GM23338 (cell line): ENCODE measurements at regions not wholly inside any gene's neighbourhood (a gene's known extent, or its start where the extent isn't known, plus 50 kb on each side); places are given as distances from the start of the nearest gene placed in this dataset.

ENCODE experiments used
- ATAC-seq: fragments of 200-7000 bp; cut with Tn5 transposase; 3 replicates; pipeline ENCODE4 v1.9.1; 2020
- DNase-seq: peaks from one replicate; pipeline ENCODE4 v3.0.0-alpha.2; 2015; ENCODE audit warnings: low spot score
- H2AFZ ChIP-seq: fragments of 200-600 bp; sonication (generic); 2 replicates; pipeline ENCODE4 v1.8.0; 2016; ENCODE audit warnings: antibody characterized with exemption, mild to moderate bottlenecking, moderate library complexity
- H3F3A ChIP-seq: fragments of 200-600 bp; sonication (generic); replicated peaks from 2 replicates; pipeline ENCODE4 v1.8.0; 2017; ENCODE audit warnings: antibody characterized with exemption, mixed run types, low read depth
- H3K27ac ChIP-seq: fragments of 200-600 bp; sonication (generic); 2 replicates; pipeline ENCODE4 v1.6.1; 2016; ENCODE audit warnings: low read depth
- H3K27me3 ChIP-seq: fragments of 200-600 bp; sonication (generic); 2 replicates; pipeline ENCODE4 v1.8.0; 2016; ENCODE audit warnings: mild to moderate bottlenecking, mixed run types, moderate library complexity; ENCODE audit not compliant: insufficient read depth
- H3K36me3 ChIP-seq: fragments of 200-600 bp; sonication (generic); 2 replicates; pipeline ENCODE4 v1.8.0; 2016; ENCODE audit warnings: mild to moderate bottlenecking; ENCODE audit not compliant: insufficient read depth
- H3K4me1 ChIP-seq: fragments of 200-600 bp; sonication (generic); 2 replicates; pipeline ENCODE4 v1.8.0; 2016; ENCODE audit warnings: mild to moderate bottlenecking, moderate library complexity; ENCODE audit not compliant: insufficient read depth
- H3K4me2 ChIP-seq: fragments of 200-600 bp; sonication (generic); 2 replicates; pipeline ENCODE4 v1.7.1; 2017; ENCODE audit warnings: mixed run types
- H3K4me3 ChIP-seq: fragments of 200-600 bp; sonication (generic); 2 replicates; pipeline ENCODE4 v1.6.1; 2016; ENCODE audit warnings: mixed run types
- H3K79me2 ChIP-seq: fragments of 200-600 bp; sonication (generic); replicated peaks from 2 replicates; pipeline ENCODE4 v1.8.0; 2017; ENCODE audit warnings: mild to moderate bottlenecking; ENCODE audit not compliant: insufficient read depth
- H3K9me2 ChIP-seq: fragments of 200-600 bp; sonication (generic); 2 replicates; pipeline ENCODE4 v1.8.0; 2017; ENCODE audit not compliant: insufficient read depth
- H4K20me1 ChIP-seq: fragments of 200-600 bp; sonication (generic); replicated peaks from 2 replicates; pipeline ENCODE4 v1.8.0; 2017; ENCODE audit warnings: mild to moderate bottlenecking; ENCODE audit not compliant: insufficient read depth
- H3K27ac Mint-ChIP-seq: 2 replicates; pipeline ENCODE4 v1.8.0; 2020; ENCODE audit warnings: inconsistent platforms, mild to moderate bottlenecking, moderate library complexity, mixed read lengths
- H3K27me3 Mint-ChIP-seq: 3 replicates; pipeline ENCODE4 v1.8.0; 2022; ENCODE audit warnings: low read depth, mild to moderate bottlenecking, moderate library complexity, mixed read lengths, inconsistent platforms; ENCODE audit not compliant: insufficient read depth, poor library complexity
- H3K36me3 Mint-ChIP-seq: 3 replicates; pipeline ENCODE4 v1.8.0; 2021; ENCODE audit warnings: low read depth, mild to moderate bottlenecking, inconsistent platforms, moderate library complexity, mixed read lengths
- H3K4me1 Mint-ChIP-seq: 3 replicates; pipeline ENCODE4 v1.8.0; 2020; ENCODE audit warnings: mild to moderate bottlenecking, inconsistent platforms, mixed read lengths
- H3K4me3 Mint-ChIP-seq: 3 replicates; pipeline ENCODE4 v1.8.0; 2021; ENCODE audit warnings: moderate library complexity, mild to moderate bottlenecking, inconsistent platforms, mixed read lengths
- H3K9me3 Mint-ChIP-seq: 3 replicates; pipeline ENCODE4 v1.8.0; 2020; ENCODE audit warnings: moderate library complexity, mild to moderate bottlenecking, inconsistent platforms, mixed read lengths
- CREB1 ChIP-seq: fragments of 250-450 bp; sonication (Bioruptor Pico); IDR thresholded peaks from 2 replicates; pipeline ENCODE4 v1.5.0; 2020; ENCODE audit warnings: low read depth, mild to moderate bottlenecking, moderate library complexity
- CTCF ChIP-seq, 2 experiments: fragments of 200-600 bp in 1 of 2; sonication (generic) in 1 of 2; conservative IDR thresholded peaks; 2 replicates each; pipeline versions ENCODE4 v1.5.1 to v1.6.1; 2016 to 2017; ENCODE audit warnings: antibody characterized with exemption in 2 of 2, low read depth in 2 of 2, mild to moderate bottlenecking in 2 of 2, moderate library complexity in 1 of 2
- EZH2 ChIP-seq: fragments of 200-600 bp; sonication (generic); IDR thresholded peaks from one replicate; pipeline ENCODE4 v1.8.0; 2017; ENCODE audit warnings: antibody characterized with exemption, mild to moderate bottlenecking, low read depth; ENCODE audit not compliant: unreplicated experiment
- EZH2phosphoT487 ChIP-seq: fragments of 200-600 bp; sonication (generic); IDR thresholded peaks from one replicate; pipeline ENCODE4 v1.8.1; 2018; ENCODE audit warnings: antibody characterized with exemption; ENCODE audit not compliant: unreplicated experiment
- JUNB ChIP-seq: IDR thresholded peaks from one replicate; pipeline ENCODE4 v1.6.1; 2016; ENCODE audit warnings: antibody characterized with exemption; ENCODE audit not compliant: unreplicated experiment
- NANOG ChIP-seq: IDR thresholded peaks from 2 replicates; pipeline ENCODE4 v1.6.1; 2016; ENCODE audit warnings: antibody characterized with exemption, borderline replicate concordance
- POLR2AphosphoS5 ChIP-seq: IDR thresholded peaks from 2 replicates; pipeline ENCODE4 v1.6.1; 2016; ENCODE audit warnings: antibody characterized with exemption, low read depth
- STAT1 ChIP-seq: IDR thresholded peaks from one replicate; pipeline ENCODE4 v1.6.1; 2016; ENCODE audit warnings: antibody characterized with exemption; ENCODE audit not compliant: unreplicated experiment
- ZNF114 ChIP-seq: fragments of 250-450 bp; sonication (Bioruptor Pico); IDR thresholded peaks from 2 replicates; pipeline ENCODE4 v1.5.0; 2020; ENCODE audit warnings: mild to moderate bottlenecking, moderate library complexity
- ZNF331 ChIP-seq: fragments of 250-450 bp; sonication (Bioruptor Pico); IDR thresholded peaks from 2 replicates; pipeline ENCODE4 v1.5.0; 2020; ENCODE audit warnings: low read depth, mild to moderate bottlenecking, moderate library complexity
- TF ChIP-seq, protein P1 (sequence below): IDR thresholded peaks from one replicate; pipeline ENCODE4 v1.6.1; 2018; ENCODE audit warnings: antibody characterized with exemption; ENCODE audit not compliant: unreplicated experiment
- TF ChIP-seq, protein P2 (sequence below): fragments of 250-450 bp; sonication (Bioruptor Pico); IDR thresholded peaks from 2 replicates; pipeline ENCODE4 v1.5.0; 2020; ENCODE audit warnings: mild to moderate bottlenecking, moderate library complexity

GRCh38 chr22:27329131-27329850, 472.3 kb downstream of the MN1 start (continued):
- TF ChIP-seq CREB1 (CRISPR knock-in tag) (no peak), POLR2AphosphoS5 (no peak), STAT1 (no peak)

- no peak overlapping the region for H3K4me3 Mint-ChIP-seq
- TF ChIP-seq, protein P1, sequence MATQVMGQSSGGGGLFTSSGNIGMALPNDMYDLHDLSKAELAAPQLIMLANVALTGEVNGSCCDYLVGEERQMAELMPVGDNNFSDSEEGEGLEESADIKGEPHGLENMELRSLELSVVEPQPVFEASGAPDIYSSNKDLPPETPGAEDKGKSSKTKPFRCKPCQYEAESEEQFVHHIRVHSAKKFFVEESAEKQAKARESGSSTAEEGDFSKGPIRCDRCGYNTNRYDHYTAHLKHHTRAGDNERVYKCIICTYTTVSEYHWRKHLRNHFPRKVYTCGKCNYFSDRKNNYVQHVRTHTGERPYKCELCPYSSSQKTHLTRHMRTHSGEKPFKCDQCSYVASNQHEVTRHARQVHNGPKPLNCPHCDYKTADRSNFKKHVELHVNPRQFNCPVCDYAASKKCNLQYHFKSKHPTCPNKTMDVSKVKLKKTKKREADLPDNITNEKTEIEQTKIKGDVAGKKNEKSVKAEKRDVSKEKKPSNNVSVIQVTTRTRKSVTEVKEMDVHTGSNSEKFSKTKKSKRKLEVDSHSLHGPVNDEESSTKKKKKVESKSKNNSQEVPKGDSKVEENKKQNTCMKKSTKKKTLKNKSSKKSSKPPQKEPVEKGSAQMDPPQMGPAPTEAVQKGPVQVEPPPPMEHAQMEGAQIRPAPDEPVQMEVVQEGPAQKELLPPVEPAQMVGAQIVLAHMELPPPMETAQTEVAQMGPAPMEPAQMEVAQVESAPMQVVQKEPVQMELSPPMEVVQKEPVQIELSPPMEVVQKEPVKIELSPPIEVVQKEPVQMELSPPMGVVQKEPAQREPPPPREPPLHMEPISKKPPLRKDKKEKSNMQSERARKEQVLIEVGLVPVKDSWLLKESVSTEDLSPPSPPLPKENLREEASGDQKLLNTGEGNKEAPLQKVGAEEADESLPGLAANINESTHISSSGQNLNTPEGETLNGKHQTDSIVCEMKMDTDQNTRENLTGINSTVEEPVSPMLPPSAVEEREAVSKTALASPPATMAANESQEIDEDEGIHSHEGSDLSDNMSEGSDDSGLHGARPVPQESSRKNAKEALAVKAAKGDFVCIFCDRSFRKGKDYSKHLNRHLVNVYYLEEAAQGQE, result no peak
- TF ChIP-seq EZH2, result no peak
- no peak for TF ChIP-seq CREB1 (CRISPR knock-in tag)
- no peak for TF ChIP-seq JUNB
- no peak for TF ChIP-seq NANOG
- TF ChIP-seq, protein P2, sequence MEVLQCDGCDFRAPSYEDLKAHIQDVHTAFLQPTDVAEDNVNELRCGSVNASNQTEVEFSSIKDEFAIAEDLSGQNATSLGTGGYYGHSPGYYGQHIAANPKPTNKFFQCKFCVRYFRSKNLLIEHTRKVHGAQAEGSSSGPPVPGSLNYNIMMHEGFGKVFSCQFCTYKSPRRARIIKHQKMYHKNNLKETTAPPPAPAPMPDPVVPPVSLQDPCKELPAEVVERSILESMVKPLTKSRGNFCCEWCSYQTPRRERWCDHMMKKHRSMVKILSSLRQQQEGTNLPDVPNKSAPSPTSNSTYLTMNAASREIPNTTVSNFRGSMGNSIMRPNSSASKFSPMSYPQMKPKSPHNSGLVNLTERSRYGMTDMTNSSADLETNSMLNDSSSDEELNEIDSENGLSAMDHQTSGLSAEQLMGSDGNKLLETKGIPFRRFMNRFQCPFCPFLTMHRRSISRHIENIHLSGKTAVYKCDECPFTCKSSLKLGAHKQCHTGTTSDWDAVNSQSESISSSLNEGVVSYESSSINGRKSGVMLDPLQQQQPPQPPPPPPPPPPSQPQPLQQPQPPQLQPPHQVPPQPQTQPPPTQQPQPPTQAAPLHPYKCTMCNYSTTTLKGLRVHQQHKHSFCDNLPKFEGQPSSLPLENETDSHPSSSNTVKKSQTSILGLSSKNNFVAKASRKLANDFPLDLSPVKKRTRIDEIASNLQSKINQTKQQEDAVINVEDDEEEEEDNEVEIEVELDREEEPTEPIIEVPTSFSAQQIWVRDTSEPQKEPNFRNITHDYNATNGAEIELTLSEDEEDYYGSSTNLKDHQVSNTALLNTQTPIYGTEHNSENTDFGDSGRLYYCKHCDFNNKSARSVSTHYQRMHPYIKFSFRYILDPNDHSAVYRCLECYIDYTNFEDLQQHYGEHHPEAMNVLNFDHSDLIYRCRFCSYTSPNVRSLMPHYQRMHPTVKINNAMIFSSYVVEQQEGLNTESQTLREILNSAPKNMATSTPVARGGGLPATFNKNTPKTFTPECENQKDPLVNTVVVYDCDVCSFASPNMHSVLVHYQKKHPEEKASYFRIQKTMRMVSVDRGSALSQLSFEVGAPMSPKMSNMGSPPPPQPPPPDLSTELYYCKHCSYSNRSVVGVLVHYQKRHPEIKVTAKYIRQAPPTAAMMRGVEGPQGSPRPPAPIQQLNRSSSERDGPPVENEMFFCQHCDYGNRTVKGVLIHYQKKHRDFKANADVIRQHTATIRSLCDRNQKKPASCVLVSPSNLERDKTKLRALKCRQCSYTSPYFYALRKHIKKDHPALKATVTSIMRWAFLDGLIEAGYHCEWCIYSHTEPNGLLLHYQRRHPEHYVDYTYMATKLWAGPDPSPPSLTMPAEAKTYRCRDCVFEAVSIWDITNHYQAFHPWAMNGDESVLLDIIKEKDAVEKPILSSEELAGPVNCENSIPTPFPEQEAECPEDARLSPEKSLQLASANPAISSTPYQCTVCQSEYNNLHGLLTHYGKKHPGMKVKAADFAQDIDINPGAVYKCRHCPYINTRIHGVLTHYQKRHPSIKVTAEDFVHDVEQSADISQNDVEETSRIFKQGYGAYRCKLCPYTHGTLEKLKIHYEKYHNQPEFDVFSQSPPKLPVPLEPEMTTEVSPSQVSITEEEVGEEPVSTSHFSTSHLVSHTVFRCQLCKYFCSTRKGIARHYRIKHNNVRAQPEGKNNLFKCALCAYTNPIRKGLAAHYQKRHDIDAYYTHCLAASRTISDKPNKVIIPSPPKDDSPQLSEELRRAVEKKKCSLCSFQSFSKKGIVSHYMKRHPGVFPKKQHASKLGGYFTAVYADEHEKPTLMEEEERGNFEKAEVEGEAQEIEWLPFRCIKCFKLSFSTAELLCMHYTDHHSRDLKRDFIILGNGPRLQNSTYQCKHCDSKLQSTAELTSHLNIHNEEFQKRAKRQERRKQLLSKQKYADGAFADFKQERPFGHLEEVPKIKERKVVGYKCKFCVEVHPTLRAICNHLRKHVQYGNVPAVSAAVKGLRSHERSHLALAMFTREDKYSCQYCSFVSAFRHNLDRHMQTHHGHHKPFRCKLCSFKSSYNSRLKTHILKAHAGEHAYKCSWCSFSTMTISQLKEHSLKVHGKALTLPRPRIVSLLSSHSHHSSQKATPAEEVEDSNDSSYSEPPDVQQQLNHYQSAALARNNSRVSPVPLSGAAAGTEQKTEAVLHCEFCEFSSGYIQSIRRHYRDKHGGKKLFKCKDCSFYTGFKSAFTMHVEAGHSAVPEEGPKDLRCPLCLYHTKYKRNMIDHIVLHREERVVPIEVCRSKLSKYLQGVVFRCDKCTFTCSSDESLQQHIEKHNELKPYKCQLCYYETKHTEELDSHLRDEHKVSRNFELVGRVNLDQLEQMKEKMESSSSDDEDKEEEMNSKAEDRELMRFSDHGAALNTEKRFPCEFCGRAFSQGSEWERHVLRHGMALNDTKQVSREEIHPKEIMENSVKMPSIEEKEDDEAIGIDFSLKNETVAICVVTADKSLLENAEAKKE (CRISPR knock-in tag), result no peak
- no peak for TF ChIP-seq ZNF114 (CRISPR knock-in tag)
- TF ChIP-seq EZH2phosphoT487, result no peak
- no peak for TF ChIP-seq ZNF331 (CRISPR knock-in tag)
- TF ChIP-seq CTCF (conservative IDR thresholded peaks at IDR 0.05; ENCODE audit: low read depth in 2 of 2), result no peak
- TF ChIP-seq STAT1, result no peak
Measured at GRCh38 chr22:27329966-27330645, 471.4 kb downstream of the MN1 start.

More at GRCh38 chr22:27329966-27330645, 471.4 kb downstream of the MN1 start:
- DNase-seq (no peak), ATAC-seq (no peak)
- H2AFZ ChIP-seq, result no peak overlapping the region
- no peaks in the 10 kb centered on the region for H3K27me3 ChIP-seq
- H3K79me2 ChIP-seq, result no peaks in the 10 kb centered on the region
- no peaks in the 10 kb centered on the region for H4K20me1 ChIP-seq
- no peaks in the 10 kb centered on the region for H3K9me3 Mint-ChIP-seq
- peaks cover 16% of the 10 kb centered on the region for H3K4me1 ChIP-seq
- H3K9me2 ChIP-seq, result no peaks in the 10 kb centered on the region
- no peaks in the 10 kb centered on the region for H3F3A ChIP-seq
- H3K27ac ChIP-seq, result no peak overlapping the region
- peaks cover 4% of the 10 kb centered on the region for H3K27me3 Mint-ChIP-seq
- H3K27ac Mint-ChIP-seq, result no peak overlapping the region
- no peaks in the 10 kb centered on the region for H3K36me3 ChIP-seq
- no peaks in the 10 kb centered on the region for H3K36me3 Mint-ChIP-seq
- no peak overlapping the region for H3K4me2 ChIP-seq
- no peak overlapping the region for H3K4me3 ChIP-seq
- H3K4me1 Mint-ChIP-seq, result peaks cover 18% of the 10 kb centered on the region
